PC-3 (cell line): ENCODE measurements at regions not wholly inside any gene's neighbourhood (a gene's known extent, or its start where the extent isn't known, plus 50 kb on each side); places are given as distances from the start of the nearest gene placed in this dataset.

Source experiments
- ATAC-seq: fragments of 200-7000 bp; cut with Tn5 transposase; 2 replicates; pipeline ENCODE4 v1.9.1; 2020; ENCODE audit warnings: mild to moderate bottlenecking, moderate library complexity
- BruUV-seq: library from RNA; stranded (reverse); fragments of 400-500 nt; replicated peaks from 2 replicates; lab custom pipeline; 2021; lab: Mats Ljungman, UMichigan
- CTCF ChIA-PET: fragments of 300-600 bp; sonication (Branson Sonifier 250); formaldehyde crosslinking; loops from one replicate; lab custom pipeline; 2022; ENCODE audit warnings: antibody characterized with exemption; lab: Charles Lee
- POLR2A ChIA-PET: fragments of 300-600 bp; sonication (Branson Sonifier 250); formaldehyde crosslinking; loops from one replicate; lab custom pipeline; 2022; ENCODE audit warnings: antibody characterized with exemption; ENCODE audit not compliant: unreplicated experiment; lab: Charles Lee
- DNase-seq: peaks from one replicate; pipeline ENCODE4 v3.0.0-alpha.2; 2015
- H2AFZ ChIP-seq: fragments of 300-600 bp; sonication (generic); 2 replicates; pipeline ENCODE4 v1.6.0; 2016; ENCODE audit warnings: antibody characterized with exemption, low read length
- H3F3A ChIP-seq: fragments of 300-600 bp; sonication (generic); one replicate; pipeline ENCODE4 v1.6.0; 2017; ENCODE audit warnings: antibody characterized with exemption, low read length, control low read depth, mild to moderate bottlenecking; ENCODE audit not compliant: unreplicated experiment
- H3K27ac ChIP-seq: fragments of 300-600 bp; sonication (generic); 2 replicates; pipeline ENCODE4 v1.5.1; 2016; ENCODE audit warnings: mild to moderate bottlenecking, low read length
- H3K27me3 ChIP-seq: fragments of 300-600 bp; sonication (generic); 2 replicates; pipeline ENCODE4 v1.6.1; 2016; ENCODE audit warnings: low read length, mixed read lengths
- H3K36me3 ChIP-seq: fragments of 300-600 bp; sonication (generic); 2 replicates; pipeline ENCODE4 v1.6.1; 2016; ENCODE audit warnings: low read depth, mixed run types, low read length, mixed read lengths
- H3K4me1 ChIP-seq: fragments of 300-600 bp; sonication (generic); 2 replicates; pipeline ENCODE4 v1.5.1; 2016; ENCODE audit warnings: low read length; ENCODE audit not compliant: insufficient read depth
- H3K4me2 ChIP-seq: fragments of 300-600 bp; sonication (generic); 2 replicates; pipeline ENCODE4 v1.6.0; 2016; ENCODE audit warnings: low read length
- H3K4me3 ChIP-seq: fragments of 300-600 bp; sonication (generic); 2 replicates; pipeline ENCODE4 v1.5.1; 2016; ENCODE audit warnings: mild to moderate bottlenecking, low read length, mixed read lengths
- H3K79me2 ChIP-seq: fragments of 300-600 bp; sonication (generic); 2 replicates; pipeline ENCODE4 v1.6.1; 2017; ENCODE audit warnings: low read length, mixed read lengths
- H3K9ac ChIP-seq: fragments of 300-600 bp; sonication (generic); 2 replicates; pipeline ENCODE4 v1.6.0; 2016; ENCODE audit warnings: mild to moderate bottlenecking, low read length
- H3K9me2 ChIP-seq: fragments of 300-600 bp; sonication (generic); replicated peaks from 2 replicates; pipeline ENCODE4 v1.6.1; 2016; ENCODE audit warnings: mixed run types, low read length, mixed read lengths
- H3K9me3 ChIP-seq: fragments of 300-600 bp; sonication (generic); 2 replicates; pipeline ENCODE4 v1.6.1; 2016; ENCODE audit warnings: low read length, mixed read lengths
- H4K20me1 ChIP-seq: fragments of 300-600 bp; sonication (generic); 2 replicates; pipeline ENCODE4 v1.6.1; 2016; ENCODE audit warnings: low read length, mixed read lengths
- EZH2 ChIP-seq: fragments of 300-600 bp; sonication (generic); IDR thresholded peaks from one replicate; pipeline ENCODE4 v1.6.1; 2017; ENCODE audit warnings: antibody characterized with exemption, mild to moderate bottlenecking, low read length; ENCODE audit not compliant: unreplicated experiment
- EZH2phosphoT487 ChIP-seq: fragments of 300-600 bp; sonication (generic); IDR thresholded peaks from 2 replicates; pipeline ENCODE4 v1.6.1; 2018; ENCODE audit warnings: mild to moderate bottlenecking, antibody characterized with exemption, low read length, borderline replicate concordance
- intact Hi-C: fragments of 100-400 bp; cut with micrococcal nuclease; formaldehyde crosslinking; loops from 2 replicates; pipeline ENCODE4 v1.9.0; 2023
- TF ChIP-seq, protein P1 (sequence below): fragments of 300-600 bp; sonication (generic); conservative IDR thresholded peaks from 2 replicates; pipeline ENCODE4 v1.5.1; 2017; ENCODE audit warnings: antibody characterized with exemption, low read depth, mild to moderate bottlenecking, low read length

DNA sequence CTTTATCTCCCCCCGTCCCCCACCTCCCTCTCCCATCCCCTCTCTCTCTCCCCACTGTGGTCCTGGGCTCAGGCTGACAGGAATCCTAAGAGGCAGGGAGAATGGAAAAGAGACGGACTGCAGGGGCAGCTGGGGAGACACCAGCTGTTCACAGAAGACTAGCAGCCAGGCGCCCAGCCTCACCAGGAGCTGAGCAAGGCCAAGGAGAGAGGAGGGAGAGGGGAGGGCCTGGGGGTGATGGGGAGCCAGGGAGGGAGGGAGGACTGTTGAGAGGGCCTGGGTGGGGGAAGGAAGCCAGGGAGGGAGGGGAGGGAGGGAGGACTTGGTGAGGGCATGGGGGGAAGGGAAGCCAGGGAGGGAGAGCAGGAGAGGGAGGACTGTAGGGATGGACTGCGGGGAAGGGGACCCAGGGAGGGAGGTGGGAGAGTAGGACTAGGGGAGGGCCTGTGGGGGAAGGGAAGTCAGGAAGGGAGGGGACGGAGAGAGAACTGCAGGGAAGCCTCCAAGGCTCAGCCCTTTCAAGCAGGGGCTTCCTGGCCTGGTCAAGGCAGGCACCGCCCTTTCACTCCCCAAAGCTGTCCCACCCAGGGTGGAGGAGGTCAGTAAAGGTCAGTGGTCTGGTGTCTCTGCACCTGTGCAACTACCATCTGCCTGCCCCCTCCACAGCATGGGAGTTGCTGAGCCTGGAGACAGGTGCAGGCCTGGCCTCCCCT, 517.7 kb upstream of the MYT1L start:
- H4K20me1 ChIP-seq = no peaks in the 10 kb centered on the region
- H3K36me3 ChIP-seq = no peaks in the 10 kb centered on the region
- H3F3A ChIP-seq = no peaks in the 10 kb centered on the region
- H3K4me2 ChIP-seq = no peak overlapping the region
- H3K27ac ChIP-seq = no peak overlapping the region
- no peaks in the 10 kb centered on the region for H3K9me2 ChIP-seq
- ATAC-seq = no peak
- no peak overlapping the region for H3K4me3 ChIP-seq
- no TSS peak for BruUV-seq
- no peaks in the 10 kb centered on the region for H3K4me1 ChIP-seq
- no peak overlapping the region for H3K9ac ChIP-seq
- POLR2A ChIA-PET = no interaction called here
- H3K9me3 ChIP-seq = no peaks in the 10 kb centered on the region
- CTCF ChIA-PET = no interaction called here
- intact Hi-C loops = no loop called here
- no peak overlapping the region for H2AFZ ChIP-seq
- no peak for DNase-seq
- no peaks in the 10 kb centered on the region for H3K79me2 ChIP-seq
- no peak for TF ChIP-seq EZH2
- TF ChIP-seq, protein P1, sequence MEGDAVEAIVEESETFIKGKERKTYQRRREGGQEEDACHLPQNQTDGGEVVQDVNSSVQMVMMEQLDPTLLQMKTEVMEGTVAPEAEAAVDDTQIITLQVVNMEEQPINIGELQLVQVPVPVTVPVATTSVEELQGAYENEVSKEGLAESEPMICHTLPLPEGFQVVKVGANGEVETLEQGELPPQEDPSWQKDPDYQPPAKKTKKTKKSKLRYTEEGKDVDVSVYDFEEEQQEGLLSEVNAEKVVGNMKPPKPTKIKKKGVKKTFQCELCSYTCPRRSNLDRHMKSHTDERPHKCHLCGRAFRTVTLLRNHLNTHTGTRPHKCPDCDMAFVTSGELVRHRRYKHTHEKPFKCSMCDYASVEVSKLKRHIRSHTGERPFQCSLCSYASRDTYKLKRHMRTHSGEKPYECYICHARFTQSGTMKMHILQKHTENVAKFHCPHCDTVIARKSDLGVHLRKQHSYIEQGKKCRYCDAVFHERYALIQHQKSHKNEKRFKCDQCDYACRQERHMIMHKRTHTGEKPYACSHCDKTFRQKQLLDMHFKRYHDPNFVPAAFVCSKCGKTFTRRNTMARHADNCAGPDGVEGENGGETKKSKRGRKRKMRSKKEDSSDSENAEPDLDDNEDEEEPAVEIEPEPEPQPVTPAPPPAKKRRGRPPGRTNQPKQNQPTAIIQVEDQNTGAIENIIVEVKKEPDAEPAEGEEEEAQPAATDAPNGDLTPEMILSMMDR = no peak
- no peak for TF ChIP-seq EZH2phosphoT487
- no peaks in the 10 kb centered on the region for H3K27me3 ChIP-seq

DNA sequence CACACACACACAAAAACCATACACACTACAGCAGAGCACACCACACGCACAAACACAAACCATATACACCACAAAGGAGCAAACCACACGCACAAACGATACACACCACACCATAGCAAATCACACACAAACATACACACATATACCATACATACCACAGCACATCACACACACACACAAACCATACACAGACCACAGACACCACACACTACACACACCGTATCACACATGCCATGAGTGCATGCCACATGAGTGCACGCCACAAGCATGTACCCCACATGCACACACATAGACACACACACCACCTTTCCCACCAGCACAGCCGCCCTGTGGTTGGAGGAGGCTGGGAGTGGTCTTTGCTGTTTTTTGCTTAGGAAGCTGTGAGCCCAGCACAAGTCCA, 517.1 kb upstream of the MYT1L start:
- Histone ChIP-seq H3K4me1 (no peaks in the 10 kb centered on the region), H3K9ac (no peak overlapping the region), H3K4me2 (no peak overlapping the region), H3K27me3 (peaks cover 4% of the 10 kb centered on the region; the same call in 1 of the 2 replicates), H3K9me3 (no peaks in the 10 kb centered on the region), H3K36me3 (no peaks in the 10 kb centered on the region), H4K20me1 (no peaks in the 10 kb centered on the region), H3F3A (no peaks in the 10 kb centered on the region), H3K9me2 (no peaks in the 10 kb centered on the region), H2AFZ (no peak overlapping the region), H3K4me3 (no peak overlapping the region), H3K27ac (no peak overlapping the region), H3K79me2 (no peaks in the 10 kb centered on the region)
- TF ChIP-seq, protein P1 = no peak
- TF ChIP-seq EZH2phosphoT487 = no peak
- no peak for TF ChIP-seq EZH2
- intact Hi-C loops = no loop called here
- POLR2A ChIA-PET = no interaction called here
- no peak for DNase-seq
- CTCF ChIA-PET = no interaction called here
- BruUV-seq = no TSS peak
- ATAC-seq = no peak

- no peak for TF ChIP-seq EZH2phosphoT487
- no peak for TF ChIP-seq EZH2
- TF ChIP-seq, protein P1 = no peak
- ATAC-seq (no peak), DNase-seq (no peak)
- no TSS peak for BruUV-seq
- ChIA-PET CTCF (no interaction called here), POLR2A (no interaction called here)
- intact Hi-C loops = no loop called here
- Histone ChIP-seq H3K4me3 (no peak overlapping the region), H3K4me2 (no peak overlapping the region), H3F3A (no peaks in the 10 kb centered on the region), H3K9ac (no peak overlapping the region), H4K20me1 (no peaks in the 10 kb centered on the region), H3K4me1 (no peaks in the 10 kb centered on the region), H3K36me3 (no peaks in the 10 kb centered on the region), H3K27ac (no peak overlapping the region), H3K9me3 (no peaks in the 10 kb centered on the region), H3K9me2 (no peaks in the 10 kb centered on the region), H3K27me3 (peaks cover 12% of the 10 kb centered on the region; the same call in 1 of the 2 replicates), H3K79me2 (no peaks in the 10 kb centered on the region), H2AFZ (no peak overlapping the region)
Measured at GRCh38 chr2:2847209-2847676, 516.2 kb upstream of the MYT1L start.
